CD4-positive, alpha-beta T cell treated with Interleukin-4 for 1 hour (primary cell): ENCODE measurements at regions not wholly inside any gene's neighbourhood (a gene's known extent, or its start where the extent isn't known, plus 50 kb on each side); places are given as distances from the start of the nearest gene placed in this dataset.

Experiments used
- DNase-seq, 2 donors: peaks; one replicate each; pipeline ENCODE4 v3.0.0-alpha.2; 2020 to 2022

- no peak for DNase-seq
These were observed 96.1 kb downstream of the VEGFA start for GRCh38 chr6:43865932-43866645.

- DNase-seq: no peak
These were observed 95.1 kb downstream of the VEGFA start for GRCh38 chr6:43865086-43865485.

DNA sequence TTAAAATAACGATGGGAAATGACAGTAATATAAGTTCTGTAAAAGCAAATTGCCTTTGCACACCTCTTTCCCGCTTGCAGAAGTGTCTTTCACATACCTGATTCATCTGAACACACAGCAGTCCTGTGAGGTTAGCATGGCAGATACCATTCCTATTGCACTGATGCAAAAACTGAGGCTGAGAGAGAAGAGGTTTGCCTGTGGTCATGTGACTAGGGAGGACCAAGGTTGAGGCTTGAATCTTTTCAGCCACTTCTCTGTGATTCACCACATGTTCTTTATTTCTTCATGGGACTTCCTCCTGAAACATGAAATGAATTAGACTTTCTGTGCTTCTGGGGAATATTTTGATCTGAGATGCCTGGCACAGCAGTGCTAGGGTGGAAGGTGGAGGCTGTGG lies 92.9 kb downstream of the VEGFA start:
- no peak for DNase-seq

DNA sequence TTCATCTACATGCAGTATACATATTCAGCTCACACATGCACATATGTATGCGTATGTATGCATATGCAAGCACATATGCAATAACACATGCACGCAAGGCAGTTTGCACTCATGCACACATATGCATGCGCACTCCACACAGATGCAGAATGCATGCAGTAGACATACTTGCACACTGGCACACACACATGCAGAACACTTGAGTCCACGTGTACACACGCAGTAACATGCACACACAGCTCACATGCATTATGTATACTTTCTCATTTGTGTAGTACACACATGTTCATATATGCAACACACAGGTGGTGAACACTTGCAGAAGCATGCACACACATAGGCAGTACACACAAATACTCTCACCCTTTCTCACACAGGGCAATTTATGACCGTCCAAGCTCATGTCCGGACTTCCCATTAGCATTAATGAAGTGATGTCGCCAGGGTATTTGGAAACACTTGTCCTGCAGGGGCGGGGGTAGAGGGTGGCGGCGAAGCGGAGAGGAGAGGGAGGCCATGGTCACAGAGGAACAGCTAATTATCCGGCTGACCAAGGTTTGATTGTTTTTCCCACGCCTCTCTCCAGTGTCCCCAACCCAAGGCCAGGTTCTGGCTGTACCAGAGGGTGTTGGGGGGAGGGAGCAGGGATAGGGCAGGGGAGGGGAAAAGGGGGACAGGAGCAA lies 91.3 kb downstream of the VEGFA start:
- no peak for DNase-seq

GRCh38 chr6:43860285-43860684 lies 90.3 kb downstream of the VEGFA start:
- DNase-seq: no peak

DNA sequence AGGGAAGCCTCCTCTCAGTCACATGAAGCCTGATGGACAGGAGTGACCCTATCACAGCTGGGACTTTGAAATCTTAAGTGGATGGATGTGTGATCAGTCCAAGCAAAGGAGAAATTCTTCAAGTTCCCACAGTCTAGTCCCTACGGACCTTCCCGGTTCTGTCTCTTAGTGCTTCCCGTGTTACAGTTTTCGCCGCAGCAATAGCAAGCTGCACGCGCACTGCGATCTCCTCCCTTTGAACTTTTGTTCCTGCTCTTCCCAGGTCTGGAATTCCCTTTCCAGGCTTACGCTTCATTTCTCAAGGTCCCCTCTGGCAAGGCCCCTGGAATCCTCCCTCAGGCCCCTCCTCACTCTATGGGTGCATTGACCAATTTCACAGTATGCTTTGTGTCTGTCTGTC lies 89.2 kb downstream of the VEGFA start:
- no peak for DNase-seq

- DNase-seq: no peak
These were observed 88.4 kb downstream of the VEGFA start for GRCh38 chr6:43858161-43859153.

GRCh38 chr6:43856005-43856765 lies 86.2 kb downstream of the VEGFA start:
- DNase-seq: no peak

DNA sequence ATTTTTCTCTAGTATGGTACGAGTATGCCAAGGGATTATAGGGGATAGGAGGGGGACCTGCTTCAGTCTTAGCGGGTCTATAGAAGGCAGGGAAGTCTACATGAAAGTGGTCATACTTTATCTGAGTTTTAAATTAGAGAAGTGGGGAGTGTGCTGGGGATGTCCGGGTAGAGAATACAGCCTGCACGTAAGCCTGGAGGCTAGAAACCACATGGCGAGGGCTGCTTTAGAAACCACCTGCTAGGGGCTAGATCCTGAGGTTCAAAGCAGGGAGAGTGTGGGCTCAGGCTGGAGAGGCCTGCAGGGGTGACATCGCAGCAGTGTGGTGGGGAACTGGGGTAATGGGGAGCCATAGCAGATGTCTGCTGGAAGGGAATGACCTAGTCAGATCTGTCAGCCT lies 85.2 kb downstream of the VEGFA start:
- DNase-seq: no peak

GRCh38 chr6:43853066-43853650 lies 83.1 kb downstream of the VEGFA start:
- no peak for DNase-seq

GRCh38 chr6:43852350-43852864 lies 82.4 kb downstream of the VEGFA start:
- DNase-seq: no peak

DNA sequence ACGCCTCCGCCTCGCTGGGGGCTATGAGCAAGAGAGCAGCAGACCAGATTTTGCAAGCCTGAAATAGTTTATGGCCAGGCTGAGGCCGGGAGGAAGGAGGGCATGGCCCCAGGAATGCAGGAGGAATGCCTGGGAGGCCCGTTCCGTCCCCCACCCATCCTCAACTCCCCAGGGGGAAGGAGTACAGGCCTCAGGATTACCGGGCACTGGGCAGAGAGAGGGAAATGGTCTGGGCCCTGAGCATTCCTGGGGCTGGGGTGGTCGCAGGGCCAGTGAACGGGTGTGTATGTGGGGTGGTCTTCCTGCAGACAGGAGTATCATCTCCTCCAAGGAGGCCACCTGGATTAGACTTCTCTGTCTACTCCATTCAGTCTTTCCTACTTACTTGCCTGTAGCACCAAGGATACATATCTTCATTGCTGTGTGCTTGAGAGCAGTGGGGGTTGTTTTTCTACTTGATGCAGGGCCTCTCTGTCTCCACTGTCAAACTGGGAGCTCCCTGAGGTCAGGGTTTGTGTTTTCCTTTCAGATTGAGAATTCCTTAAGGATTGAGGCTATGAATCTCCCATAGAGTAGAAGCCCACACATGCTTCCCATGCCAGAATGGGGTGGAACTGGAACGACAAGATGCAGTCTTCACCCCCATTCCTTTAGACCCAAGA lies 81.3 kb downstream of the VEGFA start:
- no peak for DNase-seq

DNA sequence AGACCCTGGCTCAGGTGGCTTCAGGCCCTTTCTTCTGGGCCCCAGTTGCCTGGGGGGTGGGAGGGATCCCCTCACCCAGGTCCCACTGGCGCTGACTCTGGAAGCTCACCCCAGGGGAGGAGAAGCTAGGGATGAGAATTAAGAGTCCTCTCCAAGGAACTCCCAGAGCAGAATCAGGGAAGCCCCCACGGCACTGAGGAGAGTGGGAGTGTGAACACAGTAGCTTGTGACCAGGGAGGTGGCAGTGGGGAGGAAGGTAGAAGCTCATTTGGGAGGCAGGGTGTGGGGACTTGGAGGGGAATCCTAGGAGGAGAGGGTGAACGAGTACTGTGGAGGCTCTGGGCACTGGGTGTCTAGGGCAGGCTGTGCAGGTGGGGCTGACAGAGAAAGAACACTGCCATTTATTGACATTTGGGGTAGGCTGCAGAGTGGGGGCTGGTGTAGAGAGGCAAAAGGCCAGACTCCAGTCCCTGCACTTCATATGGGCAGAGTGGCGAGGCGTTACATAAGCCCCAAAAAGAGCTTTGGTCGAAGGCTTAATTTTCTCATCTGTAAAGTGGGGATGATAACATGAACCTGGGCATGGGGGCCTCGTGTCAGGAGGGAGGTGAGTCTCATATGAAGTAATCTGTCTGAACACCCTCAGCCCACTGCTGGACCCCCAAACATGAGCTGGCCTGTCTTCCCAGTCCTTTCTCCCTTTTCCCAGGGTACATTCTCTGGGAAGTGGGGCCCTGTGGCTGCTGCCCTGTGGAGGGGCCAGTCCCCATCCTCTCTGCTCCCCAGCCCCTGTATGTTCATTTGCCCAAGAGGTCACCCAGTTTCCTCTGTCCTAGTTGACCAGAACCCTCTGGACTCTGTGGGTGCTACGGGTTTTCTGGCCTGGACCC lies 80.5 kb downstream of the VEGFA start:
- no peak for DNase-seq

DNA sequence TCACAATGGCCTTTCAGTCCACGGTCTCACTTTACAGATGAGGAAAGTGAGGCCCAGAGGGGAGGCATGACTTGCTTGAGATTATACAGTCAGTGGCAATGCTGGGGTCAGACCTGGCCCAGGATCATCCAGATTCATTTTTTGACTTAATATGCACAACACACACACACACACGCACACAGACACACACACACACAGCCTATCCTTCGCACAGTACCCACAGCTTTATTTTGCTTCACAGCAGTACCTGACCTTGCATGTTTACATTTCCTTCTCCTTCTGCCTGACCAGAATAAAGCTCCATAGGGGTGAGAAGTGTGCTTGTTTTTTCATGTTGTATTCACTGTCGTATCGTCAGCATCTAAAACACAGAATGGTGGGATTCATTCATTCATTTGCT lies 79.8 kb downstream of the VEGFA start:
- DNase-seq: no peak

- DNase-seq: no peak
These were observed 78.8 kb downstream of the VEGFA start for GRCh38 chr6:43848671-43849391.

GRCh38 chr6:43847741-43848630 lies 78.0 kb downstream of the VEGFA start:
- no peak for DNase-seq

DNA sequence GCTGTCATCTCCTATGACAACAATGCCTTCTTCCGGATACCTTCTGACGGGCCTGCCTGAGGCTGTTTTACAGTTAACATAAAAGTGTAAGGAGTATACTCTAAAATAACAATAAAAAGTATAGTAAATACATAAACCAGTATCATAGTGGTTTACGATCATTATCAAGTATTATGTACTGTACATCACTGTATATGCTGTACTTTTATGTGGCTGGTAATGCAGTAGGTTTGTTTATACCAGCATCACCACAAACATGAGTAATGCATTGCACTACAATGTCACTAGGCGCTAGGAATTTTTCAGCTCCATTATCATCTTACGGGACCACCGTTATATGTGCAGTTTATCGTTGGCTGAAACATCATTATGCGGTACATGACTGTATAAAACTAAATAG lies 76.5 kb downstream of the VEGFA start:
- DNase-seq: no peak

GRCh38 chr6:43845646-43846045 lies 75.6 kb downstream of the VEGFA start:
- DNase-seq: no peak
